Activated naive CD4-positive, alpha-beta T cell treated with anti-CD3 and anti-CD28 coated beads, Interleukin-2, amount 50 U/mL, for 24 hours (primary cell): ENCODE measurements at regions not wholly inside any gene's neighbourhood (a gene's known extent, or its start where the extent isn't known, plus 50 kb on each side); places are given as distances from the start of the nearest gene placed in this dataset.

Source experiments
- H3K27ac Mint-ChIP-seq: one replicate; pipeline ENCODE4 v1.8.0; 2021; ENCODE audit warnings: mild to moderate bottlenecking, mixed read lengths
- H3K27me3 Mint-ChIP-seq: one replicate; pipeline ENCODE4 v1.8.0; 2021; ENCODE audit warnings: mixed read lengths
- H3K36me3 Mint-ChIP-seq: one replicate; pipeline ENCODE4 v1.8.0; 2021; ENCODE audit warnings: mixed read lengths
- H3K4me1 Mint-ChIP-seq: one replicate; pipeline ENCODE4 v1.8.0; 2021; ENCODE audit warnings: mixed read lengths
- H3K4me3 Mint-ChIP-seq: one replicate; pipeline ENCODE4 v1.8.0; 2021; ENCODE audit warnings: mild to moderate bottlenecking, mixed read lengths
- H3K9me3 Mint-ChIP-seq: one replicate; pipeline ENCODE4 v1.8.0; 2021; ENCODE audit warnings: mixed read lengths

- no peaks in the 10 kb centered on the region for H3K27me3 Mint-ChIP-seq
- H3K9me3 Mint-ChIP-seq = no peaks in the 10 kb centered on the region
- no peak overlapping the region for H3K4me3 Mint-ChIP-seq
- peaks cover 20% of the 10 kb centered on the region for H3K4me1 Mint-ChIP-seq
- H3K36me3 Mint-ChIP-seq = peaks cover 1% of the 10 kb centered on the region
- H3K27ac Mint-ChIP-seq = peak overlapping the region; percentile 0
Measured at GRCh38 chr1:193700710-193701355, 514.4 kb upstream of the B3GALT2 start.

GRCh38 chr1:193699261-193699660, 512.8 kb upstream of the B3GALT2 start:
- peaks cover 20% of the 10 kb centered on the region for H3K4me1 Mint-ChIP-seq
- H3K36me3 Mint-ChIP-seq = no peaks in the 10 kb centered on the region
- no peaks in the 10 kb centered on the region for H3K9me3 Mint-ChIP-seq
- no peaks in the 10 kb centered on the region for H3K27me3 Mint-ChIP-seq
- H3K27ac Mint-ChIP-seq = no peak overlapping the region
- no peak overlapping the region for H3K4me3 Mint-ChIP-seq

- Mint-ChIP-seq H3K27ac (no peak overlapping the region), H3K9me3 (no peaks in the 10 kb centered on the region), H3K4me1 (peaks cover 20% of the 10 kb centered on the region), H3K36me3 (no peaks in the 10 kb centered on the region), H3K4me3 (no peak overlapping the region), H3K27me3 (no peaks in the 10 kb centered on the region)
Measured at GRCh38 chr1:193697776-193698175, 511.4 kb upstream of the B3GALT2 start.

GRCh38 chr1:193697115-193697762, 510.8 kb upstream of the B3GALT2 start:
- H3K27ac Mint-ChIP-seq = no peak overlapping the region
- H3K4me1 Mint-ChIP-seq = peaks cover 19% of the 10 kb centered on the region
- no peak overlapping the region for H3K4me3 Mint-ChIP-seq
- no peaks in the 10 kb centered on the region for H3K27me3 Mint-ChIP-seq
- no peaks in the 10 kb centered on the region for H3K36me3 Mint-ChIP-seq
- H3K9me3 Mint-ChIP-seq = no peaks in the 10 kb centered on the region

GRCh38 chr1:193694741-193695140, 508.3 kb upstream of the B3GALT2 start:
- peaks cover under 1% of the 10 kb centered on the region for H3K4me1 Mint-ChIP-seq
- no peaks in the 10 kb centered on the region for H3K27me3 Mint-ChIP-seq
- H3K9me3 Mint-ChIP-seq = no peaks in the 10 kb centered on the region
- no peak overlapping the region for H3K27ac Mint-ChIP-seq
- H3K4me3 Mint-ChIP-seq = no peak overlapping the region
- no peaks in the 10 kb centered on the region for H3K36me3 Mint-ChIP-seq

- H3K27me3 Mint-ChIP-seq = no peaks in the 10 kb centered on the region
- no peaks in the 10 kb centered on the region for H3K36me3 Mint-ChIP-seq
- no peak overlapping the region for H3K4me3 Mint-ChIP-seq
- no peak overlapping the region for H3K27ac Mint-ChIP-seq
- H3K9me3 Mint-ChIP-seq = peaks cover 5% of the 10 kb centered on the region
- no peaks in the 10 kb centered on the region for H3K4me1 Mint-ChIP-seq
Measured at GRCh38 chr1:193685986-193686385, 499.6 kb upstream of the B3GALT2 start.

GRCh38 chr1:193681422-193681821, 495.0 kb upstream of the B3GALT2 start:
- Mint-ChIP-seq H3K4me3 (no peak overlapping the region), H3K4me1 (no peaks in the 10 kb centered on the region), H3K27me3 (no peaks in the 10 kb centered on the region), H3K27ac (no peak overlapping the region), H3K36me3 (no peaks in the 10 kb centered on the region), H3K9me3 (no peaks in the 10 kb centered on the region)

- Mint-ChIP-seq H3K36me3 (no peaks in the 10 kb centered on the region), H3K4me1 (no peaks in the 10 kb centered on the region), H3K4me3 (no peak overlapping the region), H3K9me3 (no peaks in the 10 kb centered on the region), H3K27me3 (no peaks in the 10 kb centered on the region), H3K27ac (no peak overlapping the region)
Measured at GRCh38 chr1:193680924-193681316, 494.5 kb upstream of the B3GALT2 start.

GRCh38 chr1:193680247-193680923, 494.0 kb upstream of the B3GALT2 start:
- no peak overlapping the region for H3K4me3 Mint-ChIP-seq

GRCh38 chr1:193677874-193678273, 491.5 kb upstream of the B3GALT2 start:
- H3K36me3 Mint-ChIP-seq = no peaks in the 10 kb centered on the region
- H3K27me3 Mint-ChIP-seq = no peaks in the 10 kb centered on the region
- H3K4me3 Mint-ChIP-seq = no peak overlapping the region
- no peaks in the 10 kb centered on the region for H3K9me3 Mint-ChIP-seq
- H3K4me1 Mint-ChIP-seq = no peaks in the 10 kb centered on the region
- no peak overlapping the region for H3K27ac Mint-ChIP-seq

More at GRCh38 chr1:193680247-193680923, 494.0 kb upstream of the B3GALT2 start:
- Mint-ChIP-seq H3K4me1 (no peaks in the 10 kb centered on the region), H3K27ac (no peak overlapping the region), H3K9me3 (no peaks in the 10 kb centered on the region), H3K27me3 (no peaks in the 10 kb centered on the region), H3K36me3 (no peaks in the 10 kb centered on the region)

GRCh38 chr1:193676996-193677549, 490.7 kb upstream of the B3GALT2 start:
- Mint-ChIP-seq H3K27ac (no peak overlapping the region), H3K4me1 (no peaks in the 10 kb centered on the region), H3K9me3 (no peaks in the 10 kb centered on the region), H3K4me3 (no peak overlapping the region), H3K36me3 (no peaks in the 10 kb centered on the region), H3K27me3 (no peaks in the 10 kb centered on the region)

GRCh38 chr1:193674292-193674944, 488.0 kb upstream of the B3GALT2 start:
- Mint-ChIP-seq H3K4me1 (no peaks in the 10 kb centered on the region), H3K9me3 (no peaks in the 10 kb centered on the region), H3K36me3 (no peaks in the 10 kb centered on the region), H3K27ac (no peak overlapping the region), H3K27me3 (no peaks in the 10 kb centered on the region), H3K4me3 (no peak overlapping the region)

- Mint-ChIP-seq H3K27ac (no peak overlapping the region), H3K4me1 (no peaks in the 10 kb centered on the region), H3K36me3 (no peaks in the 10 kb centered on the region), H3K4me3 (no peak overlapping the region), H3K9me3 (no peaks in the 10 kb centered on the region), H3K27me3 (no peaks in the 10 kb centered on the region)
Measured at GRCh38 chr1:193666485-193667083, 480.2 kb upstream of the B3GALT2 start.

GRCh38 chr1:193663965-193664364, 477.6 kb upstream of the B3GALT2 start:
- Mint-ChIP-seq H3K4me1 (no peaks in the 10 kb centered on the region), H3K36me3 (no peaks in the 10 kb centered on the region), H3K27me3 (no peaks in the 10 kb centered on the region), H3K4me3 (no peak overlapping the region), H3K27ac (no peak overlapping the region), H3K9me3 (no peaks in the 10 kb centered on the region)

GRCh38 chr1:193662030-193662429, 475.6 kb upstream of the B3GALT2 start:
- H3K9me3 Mint-ChIP-seq = peaks cover under 1% of the 10 kb centered on the region
- no peaks in the 10 kb centered on the region for H3K27me3 Mint-ChIP-seq
- H3K36me3 Mint-ChIP-seq = no peaks in the 10 kb centered on the region
- no peaks in the 10 kb centered on the region for H3K4me1 Mint-ChIP-seq
- H3K4me3 Mint-ChIP-seq = no peak overlapping the region
- H3K27ac Mint-ChIP-seq = no peak overlapping the region
